ENCODE measurements at regions not wholly inside any gene's neighbourhood (a gene's known extent, or its start where the extent isn't known, plus 50 kb on each side); places are given as distances from the start of the nearest gene placed in this dataset.

DNA sequence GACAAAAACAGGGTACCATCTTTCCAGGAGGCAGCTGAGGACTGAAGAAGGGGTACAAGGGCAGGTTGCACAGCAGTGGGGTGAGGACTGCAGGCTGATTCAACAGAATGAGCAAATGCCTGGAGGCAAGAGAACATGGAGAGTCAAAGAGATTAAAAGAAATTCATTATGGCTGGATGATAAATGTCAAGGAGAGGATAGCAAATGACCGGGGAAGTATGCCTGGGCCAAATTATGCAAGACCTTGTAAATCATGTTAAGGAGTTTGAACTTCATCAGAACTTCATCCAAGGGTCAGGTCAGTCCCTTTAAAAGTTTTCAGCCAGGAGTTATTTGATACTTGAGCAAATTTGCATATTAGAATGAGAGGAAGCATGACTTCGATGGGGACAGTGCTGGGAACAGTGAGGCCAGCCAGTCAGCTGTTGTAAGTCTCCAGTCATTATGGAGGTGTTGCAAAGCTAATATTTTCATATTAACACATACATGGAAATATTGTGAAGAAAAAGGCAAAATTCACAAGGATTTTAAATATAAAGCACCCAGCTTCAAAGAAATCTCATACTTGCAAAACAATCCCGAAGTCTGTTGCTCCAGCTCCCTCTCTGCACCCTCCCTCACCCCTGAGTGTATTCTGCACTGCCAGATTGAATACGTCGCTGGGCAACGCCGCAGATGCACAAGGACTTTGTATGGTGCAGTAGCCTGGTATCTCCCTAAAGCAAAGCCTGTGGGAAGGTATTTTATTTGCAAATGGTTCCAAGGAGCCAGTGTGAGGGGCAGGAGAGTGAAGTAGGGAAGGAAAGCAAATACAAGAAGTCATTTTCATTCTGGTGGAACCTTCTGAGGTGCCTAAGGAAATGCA lies 509.8 kb upstream of the TLE4 start:
- TF ChIP-seq GATA2 (IDR thresholded peaks at IDR 0.05; ENCODE audit: low read depth, low read length) (no peak), GATA3 (IDR thresholded peaks at IDR 0.05; ENCODE audit: low read depth, low read length) (no peak)

Data from SH-SY5Y (cell line).